CD4-positive, CD25-positive, alpha-beta regulatory T cell (primary cell): ENCODE measurements at regions not wholly inside any gene's neighbourhood (a gene's known extent, or its start where the extent isn't known, plus 50 kb on each side); places are given as distances from the start of the nearest gene placed in this dataset.

Experiments used
- ATAC-seq, 2 donors: fragments of 150-1000 bp; cut with Tn5 transposase; one replicate each; pipeline ENCODE4 v1.10.0; 2021; ENCODE audit warnings: low read depth in 2 of 2, moderate number of reproducible peaks in 2 of 2, moderate library complexity in 1 of 2
- DNase-seq, 3 donors: peaks; one replicate each; pipeline versions ENCODE4 v3.0.0 to v3.0.0-alpha.2; 2012 to 2022; ENCODE audit warnings: mixed read lengths in 1 of 3
- H3K27ac ChIP-seq: one replicate; pipeline ENCODE4 v1.7.0; 2013; ENCODE audit warnings: mild to moderate bottlenecking, low read length; ENCODE audit not compliant: insufficient read depth, poor library complexity, severe bottlenecking
- H3K27me3 ChIP-seq: one replicate; pipeline ENCODE4 v1.7.0; 2013; ENCODE audit warnings: low read length; ENCODE audit not compliant: control insufficient read depth, insufficient read depth
- H3K36me3 ChIP-seq: one replicate; pipeline ENCODE4 v1.7.0; 2013; ENCODE audit warnings: mild to moderate bottlenecking, low read length, moderate library complexity; ENCODE audit not compliant: control insufficient read depth, insufficient read depth
- H3K4me1 ChIP-seq: 2 replicates; pipeline ENCODE4 v1.7.0; 2013; ENCODE audit warnings: mild to moderate bottlenecking, low read length; ENCODE audit not compliant: insufficient read depth, control insufficient read depth, poor library complexity, severe bottlenecking
- H3K4me3 ChIP-seq: one replicate; pipeline ENCODE4 v1.7.0; 2013; ENCODE audit warnings: low read depth, mild to moderate bottlenecking, low read length, moderate library complexity
- H3K9me3 ChIP-seq, 2 experiments: 1 replicate in 1 of 2; 2 replicates in 1 of 2; pipeline ENCODE4 v1.7.0; 2013; ENCODE audit warnings: low read length in 2 of 2, mild to moderate bottlenecking in 1 of 2, moderate library complexity in 1 of 2; ENCODE audit not compliant: control insufficient read depth in 2 of 2
- H3K27ac Mint-ChIP-seq, 3 donors: one replicate each; pipeline ENCODE4 v1.8.0; 2020 to 2022; ENCODE audit warnings: mild to moderate bottlenecking in 3 of 3, mixed read lengths in 3 of 3, moderate library complexity in 2 of 3
- H3K27me3 Mint-ChIP-seq: one replicate; pipeline ENCODE4 v1.8.0; 2022; ENCODE audit warnings: mild to moderate bottlenecking, mixed read lengths
- H3K36me3 Mint-ChIP-seq: one replicate; pipeline ENCODE4 v1.8.0; 2020; ENCODE audit warnings: mixed read lengths
- H3K4me1 Mint-ChIP-seq, 4 donors: one replicate each; pipeline ENCODE4 v1.8.0; 2020 to 2022; ENCODE audit warnings: mixed read lengths in 4 of 4, mild to moderate bottlenecking in 1 of 4
- H3K4me3 Mint-ChIP-seq, 4 donors: one replicate each; pipeline ENCODE4 v1.8.0; 2020 to 2022; ENCODE audit warnings: mild to moderate bottlenecking in 4 of 4, mixed read lengths in 4 of 4, moderate library complexity in 3 of 4
- H3K9me3 Mint-ChIP-seq, 7 donors: one replicate each; pipeline ENCODE4 v1.8.0; 2020 to 2022; ENCODE audit warnings: mixed read lengths in 7 of 7, mild to moderate bottlenecking in 3 of 7, moderate library complexity in 2 of 7

GRCh38 chr22:26811647-26811992, 154.2 kb downstream of the MIAT start:
- Histone ChIP-seq H3K4me3 (no peak overlapping the region), H3K4me1 (no peaks in the 10 kb centered on the region), H3K27me3 (no peaks in the 10 kb centered on the region), H3K27ac (no peak overlapping the region), H3K9me3 (no peaks in the 10 kb centered on the region), H3K36me3 (no peaks in the 10 kb centered on the region)
- no peaks in the 10 kb centered on the region for H3K27me3 Mint-ChIP-seq
- no peak for ATAC-seq
- no peak overlapping the region for H3K27ac Mint-ChIP-seq
- no peak overlapping the region for H3K4me3 Mint-ChIP-seq
- no peak for DNase-seq
- H3K36me3 Mint-ChIP-seq: peaks cover 38% of the 10 kb centered on the region
- H3K4me1 Mint-ChIP-seq: peaks cover 0 to 6% (median 1%) of the 10 kb centered on the region in 4 donors
- H3K9me3 Mint-ChIP-seq: peaks cover 0 to 3% (median 0%) of the 10 kb centered on the region in 7 donors

- ATAC-seq: no peak
Measured at GRCh38 chr22:26812731-26813130, 155.3 kb downstream of the MIAT start.

DNA sequence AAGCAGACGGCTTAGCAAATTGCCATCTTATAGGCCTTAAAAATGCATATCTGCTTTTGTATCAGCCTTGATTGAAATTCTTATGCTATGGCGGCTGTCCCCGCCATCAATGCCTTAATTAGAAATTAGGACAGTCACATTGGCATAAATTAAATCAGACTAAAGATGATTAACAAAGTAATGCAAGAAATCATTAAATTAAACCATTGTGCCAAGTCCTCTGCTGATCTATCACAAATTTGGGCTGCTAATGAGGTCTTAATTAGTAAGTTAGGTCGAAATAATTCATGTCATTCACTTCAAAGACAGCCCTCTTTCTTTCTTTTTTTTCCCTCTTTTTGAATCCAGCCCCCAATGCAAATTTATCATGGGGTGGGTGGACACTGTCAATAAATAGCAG, 159.3 kb downstream of the MIAT start:
- H3K36me3 Mint-ChIP-seq: peaks cover 44% of the 10 kb centered on the region
- H3K4me1 Mint-ChIP-seq: peaks cover 0 to 5% (median 1%) of the 10 kb centered on the region in 4 donors
- DNase-seq: no peak
- H3K27me3 Mint-ChIP-seq: peaks cover 4% of the 10 kb centered on the region
- no peaks in the 10 kb centered on the region for H3K4me1 ChIP-seq
- H3K27ac Mint-ChIP-seq: no peak overlapping the region
- no peak overlapping the region for H3K27ac ChIP-seq
- H3K9me3 ChIP-seq: peaks cover 6 to 11% of the 10 kb centered on the region in 2 experiments
- H3K27me3 ChIP-seq: no peaks in the 10 kb centered on the region
- peaks cover 0 to 15% (median 4%) of the 10 kb centered on the region in 7 donors for H3K9me3 Mint-ChIP-seq
- H3K4me3 ChIP-seq: no peak overlapping the region
- H3K36me3 ChIP-seq: peaks cover 9% of the 10 kb centered on the region
- ATAC-seq: no peak
- no peak overlapping the region for H3K4me3 Mint-ChIP-seq

More at GRCh38 chr22:26812731-26813130, 155.3 kb downstream of the MIAT start:
- H3K4me3 ChIP-seq: no peak overlapping the region
- no peak for DNase-seq
- peaks cover 0 to 7% (median 3%) of the 10 kb centered on the region in 7 donors for H3K9me3 Mint-ChIP-seq
- H3K36me3 Mint-ChIP-seq: peaks cover 38% of the 10 kb centered on the region
- H3K27ac Mint-ChIP-seq: no peak overlapping the region
- H3K4me1 ChIP-seq: no peaks in the 10 kb centered on the region
- H3K36me3 ChIP-seq: peaks cover 2% of the 10 kb centered on the region
- H3K27ac ChIP-seq: no peak overlapping the region
- no peaks in the 10 kb centered on the region for H3K27me3 Mint-ChIP-seq
- peaks cover 0 to 6% (median 1%) of the 10 kb centered on the region in 4 donors for H3K4me1 Mint-ChIP-seq
- H3K27me3 ChIP-seq: no peaks in the 10 kb centered on the region
- no peak overlapping the region for H3K4me3 Mint-ChIP-seq
- peaks cover under 1 to 4% of the 10 kb centered on the region in 2 experiments for H3K9me3 ChIP-seq

DNA sequence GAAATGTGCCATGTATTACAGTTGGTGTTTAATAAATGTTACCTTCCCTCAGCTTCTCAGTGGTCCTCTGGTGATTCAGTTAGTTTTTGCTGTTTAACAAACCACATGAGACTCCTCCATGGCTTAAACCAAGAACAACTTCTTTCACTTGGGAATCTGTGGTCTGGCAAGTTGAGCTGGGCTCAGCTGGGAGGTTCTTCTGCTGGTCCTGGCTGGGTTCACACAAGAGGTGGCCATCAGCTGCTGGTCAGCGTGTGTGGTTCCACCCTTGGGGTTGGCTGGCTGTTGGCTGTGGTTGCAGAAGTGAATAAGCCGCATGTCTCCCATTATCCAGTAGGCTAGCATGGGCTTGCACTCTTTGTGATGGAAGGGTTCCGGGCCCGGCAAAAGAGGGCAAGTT, 160.5 kb downstream of the MIAT start:
- Histone ChIP-seq H3K9me3 (peaks cover 6 to 11% of the 10 kb centered on the region in 2 experiments), H3K27me3 (no peaks in the 10 kb centered on the region), H3K27ac (no peak overlapping the region), H3K4me1 (no peaks in the 10 kb centered on the region), H3K36me3 (peaks cover 9% of the 10 kb centered on the region), H3K4me3 (no peak overlapping the region)
- H3K27ac Mint-ChIP-seq: no peak overlapping the region
- H3K4me3 Mint-ChIP-seq: no peak overlapping the region
- H3K9me3 Mint-ChIP-seq: peaks cover 0 to 15% (median 4%) of the 10 kb centered on the region in 7 donors
- DNase-seq (no peak), ATAC-seq (no peak)
- H3K4me1 Mint-ChIP-seq: peaks cover 0 to 3% (median 0%) of the 10 kb centered on the region in 4 donors
- H3K27me3 Mint-ChIP-seq: peaks cover 4% of the 10 kb centered on the region
- peaks cover 40% of the 10 kb centered on the region for H3K36me3 Mint-ChIP-seq

- Mint-ChIP-seq H3K27me3 (peaks cover 4% of the 10 kb centered on the region), H3K36me3 (peaks cover 19% of the 10 kb centered on the region), H3K4me1 (no peaks in the 10 kb centered on the region), H3K9me3 (peaks cover 0 to 15% (median 1%) of the 10 kb centered on the region in 7 donors), H3K4me3 (no peak overlapping the region), H3K27ac (no peak overlapping the region)
- Histone ChIP-seq H3K9me3 (peaks cover 6 to 11% of the 10 kb centered on the region in 2 experiments), H3K27ac (no peak overlapping the region), H3K27me3 (no peaks in the 10 kb centered on the region), H3K4me1 (no peaks in the 10 kb centered on the region), H3K4me3 (no peak overlapping the region), H3K36me3 (peaks cover 9% of the 10 kb centered on the region)
- ATAC-seq (no peak), DNase-seq (no peak)
Measured at GRCh38 chr22:26821854-26822253, 164.5 kb downstream of the MIAT start.

DNA sequence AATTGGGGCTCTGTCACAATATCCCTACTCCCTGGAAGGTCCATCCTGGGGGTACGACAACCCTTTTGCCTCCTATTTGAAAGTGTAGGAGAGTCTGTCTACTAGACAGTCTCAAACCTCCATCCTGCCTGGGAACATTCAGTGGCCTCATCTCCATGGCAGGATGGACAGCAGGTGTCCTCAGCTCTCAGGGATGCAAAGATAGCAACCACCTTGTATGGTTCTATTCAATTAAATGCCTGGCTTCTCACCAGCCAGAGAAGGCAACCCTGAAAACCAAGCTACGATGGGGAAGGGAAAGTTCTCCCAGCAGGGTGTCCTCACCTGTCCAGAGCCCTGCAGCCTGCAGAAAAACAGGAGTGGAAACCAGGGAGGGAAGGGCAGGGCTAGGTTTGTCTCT, 164.9 kb downstream of the MIAT start:
- Histone ChIP-seq H3K4me3 (no peak overlapping the region), H3K27ac (no peak overlapping the region), H3K4me1 (no peaks in the 10 kb centered on the region), H3K36me3 (peaks cover 9% of the 10 kb centered on the region), H3K27me3 (no peaks in the 10 kb centered on the region), H3K9me3 (peaks cover 6 to 11% of the 10 kb centered on the region in 2 experiments)
- Mint-ChIP-seq H3K4me1 (no peaks in the 10 kb centered on the region), H3K4me3 (no peak overlapping the region), H3K36me3 (peaks cover 17% of the 10 kb centered on the region), H3K27ac (no peak overlapping the region), H3K9me3 (peaks cover 0 to 12% (median 0%) of the 10 kb centered on the region in 7 donors), H3K27me3 (peaks cover 4% of the 10 kb centered on the region)
- ATAC-seq: no peak
- no peak for DNase-seq

GRCh38 chr22:26823966-26824365, 166.6 kb downstream of the MIAT start:
- H3K27ac ChIP-seq: no peak overlapping the region
- H3K4me1 ChIP-seq: no peaks in the 10 kb centered on the region
- Mint-ChIP-seq H3K4me1 (no peaks in the 10 kb centered on the region), H3K9me3 (no peaks in the 10 kb centered on the region), H3K27ac (no peak overlapping the region), H3K36me3 (peaks cover 10% of the 10 kb centered on the region), H3K4me3 (no peak overlapping the region), H3K27me3 (peaks cover 3% of the 10 kb centered on the region)
- no peak for DNase-seq
- no peak for ATAC-seq
- no peaks in the 10 kb centered on the region for H3K36me3 ChIP-seq
- no peaks in the 10 kb centered on the region for H3K27me3 ChIP-seq
- H3K4me3 ChIP-seq: no peak overlapping the region
- H3K9me3 ChIP-seq: no peaks in the 10 kb centered on the region
